HCT116 (cell line): ENCODE measurements at regions not wholly inside any gene's neighbourhood (a gene's known extent, or its start where the extent isn't known, plus 50 kb on each side); places are given as distances from the start of the nearest gene placed in this dataset.

Experiments used
- ATAC-seq: fragments of 200-7000 bp; cut with Tn5 transposase; 2 replicates; pipeline ENCODE4 v1.9.1; 2020; ENCODE audit warnings: mild to moderate bottlenecking, moderate library complexity
- BruUV-seq: library from RNA; stranded (reverse); fragments of 400-500 nt; replicated peaks from 2 replicates; lab custom pipeline; 2021; lab: Mats Ljungman, UMichigan
- CTCF ChIA-PET: fragments of 300-600 bp; sonication (Branson Sonifier 250); formaldehyde crosslinking; loops from one replicate; lab custom pipeline; 2021; ENCODE audit warnings: antibody characterized with exemption; lab: Charles Lee
- POLR2A ChIA-PET: fragments of 300-600, 350-600 bp; sonication (Branson Sonifier 250); formaldehyde crosslinking; loops from one replicate; lab custom pipeline; 2021; ENCODE audit warnings: antibody characterized with exemption; lab: Charles Lee
- RAD21 ChIA-PET, 2 experiments: fragments of 300-600 bp; sonication (Branson Sonifier 250); formaldehyde crosslinking; loops; one replicate each; lab custom pipeline; 2023; ENCODE audit warnings: low total read pairs in 2 of 2; ENCODE audit not compliant: uncharacterized antibody in 2 of 2, unreplicated experiment in 2 of 2, low non-redundant PET in 1 of 2; lab: Charles Lee
- DNase-seq: peaks from one replicate; pipeline ENCODE4 v3.0.0-alpha.2; 2010; ENCODE audit warnings: low read depth, low spot score
- H2AFZ ChIP-seq: fragments of 200-600 bp; shearing (Covaris generic), sonication (generic); 2 replicates; pipeline ENCODE4 v1.6.1; 2017; ENCODE audit warnings: low read depth, mixed run types, mixed read lengths, antibody characterized with exemption, low read length; ENCODE audit not compliant: poor library complexity, severe bottlenecking
- H3K27ac ChIP-seq: 2 replicates; pipeline ENCODE4 v1.5.1; 2012; ENCODE audit warnings: low read depth, low read length
- H3K27me3 ChIP-seq: fragments of 200-600 bp; sonication (generic); 2 replicates; pipeline ENCODE4 v1.6.1; 2016; ENCODE audit warnings: mixed run types, low read length, mixed read lengths; ENCODE audit not compliant: insufficient read depth
- H3K36me3 ChIP-seq, 2 experiments: fragments of 200-500 bp in 1 of 2; fragments of 200-600 bp in 1 of 2; sonication (Bioruptor generic) in 1 of 2; sonication (generic) in 1 of 2; 2 replicates each; pipeline versions ENCODE4 v1.5.1 to v1.6.1; 2014 to 2016; ENCODE audit warnings: low read length in 2 of 2, inconsistent platforms in 1 of 2, mixed read lengths in 1 of 2, mixed run types in 1 of 2; ENCODE audit not compliant: insufficient read depth in 2 of 2, control insufficient read depth in 1 of 2
- H3K4me1 ChIP-seq, 2 experiments: fragments of 200-600 bp in 1 of 2; sonication (generic) in 1 of 2; 2 replicates each; pipeline versions ENCODE4 v1.5.1 to v1.6.1; 2012 to 2017; ENCODE audit warnings: low read length in 2 of 2, inconsistent platforms in 1 of 2, mild to moderate bottlenecking in 1 of 2, mixed read lengths in 1 of 2, mixed run types in 1 of 2, moderate library complexity in 1 of 2; ENCODE audit not compliant: insufficient read depth in 2 of 2, control insufficient read depth in 1 of 2
- H3K4me2 ChIP-seq: fragments of 200-600 bp; sonication (generic); 2 replicates; pipeline ENCODE4 v1.6.1; 2017; ENCODE audit warnings: mixed run types, low read length, mixed read lengths
- H3K4me3 ChIP-seq, 2 experiments: fragments of 200-600 bp in 1 of 2; sonication (generic) in 1 of 2; replicated peaks in 1 of 2; 2 replicates each; pipeline ENCODE4 v1.5.1; 2011 to 2016; ENCODE audit warnings: low read length in 2 of 2, control low read depth in 1 of 2, low read depth in 1 of 2, mild to moderate bottlenecking in 1 of 2, mixed read lengths in 1 of 2, mixed run types in 1 of 2
- H3K79me2 ChIP-seq: fragments of 200-600 bp; sonication (generic); 2 replicates; pipeline ENCODE4 v1.6.1; 2017; ENCODE audit warnings: mild to moderate bottlenecking, mixed run types, low read length, moderate library complexity, mixed read lengths; ENCODE audit not compliant: insufficient read depth
- H3K9ac ChIP-seq: fragments of 200-600 bp; sonication (generic); 2 replicates; pipeline ENCODE4 v1.6.1; 2016; ENCODE audit warnings: low read length, mixed read lengths
- H3K9me2 ChIP-seq: fragments of 200-600 bp; sonication (generic), shearing (Covaris generic); 2 replicates; pipeline ENCODE4 v1.6.1; 2017; ENCODE audit warnings: mixed run types, mild to moderate bottlenecking, moderate library complexity; ENCODE audit not compliant: insufficient read depth
- H3K9me3 ChIP-seq, 2 experiments: fragments of 200-500 bp in 1 of 2; fragments of 200-600 bp in 1 of 2; sonication (Bioruptor generic) in 1 of 2; sonication (generic) in 1 of 2; 2 replicates each; pipeline ENCODE4 v1.6.1; 2014 to 2017; ENCODE audit warnings: low read length in 2 of 2, mixed read lengths in 2 of 2, inconsistent platforms in 1 of 2, low read depth in 1 of 2, mild to moderate bottlenecking in 1 of 2, mixed run types in 1 of 2, moderate library complexity in 1 of 2; ENCODE audit not compliant: control insufficient read depth in 1 of 2, insufficient read depth in 1 of 2
- H4K20me1 ChIP-seq: fragments of 200-600 bp; sonication (generic), shearing (Covaris generic); 2 replicates; pipeline ENCODE4 v1.6.1; 2017; ENCODE audit warnings: mixed run types, mild to moderate bottlenecking, moderate library complexity; ENCODE audit not compliant: insufficient read depth
- CEBPB ChIP-seq: IDR thresholded peaks from 2 replicates; pipeline ENCODE4 v1.6.1; 2012; ENCODE audit warnings: low read depth
- ELF1 ChIP-seq: IDR thresholded peaks from 2 replicates; pipeline ENCODE4 v1.6.1; 2012; ENCODE audit warnings: low read depth, borderline replicate concordance
- FOSL1 ChIP-seq: IDR thresholded peaks from 2 replicates; pipeline ENCODE4 v1.6.1; 2012; ENCODE audit warnings: low read depth
- SIN3A ChIP-seq: IDR thresholded peaks from 2 replicates; pipeline ENCODE4 v1.6.1; 2012; ENCODE audit warnings: low read depth
- TCF7L2 ChIP-seq: IDR thresholded peaks from 2 replicates; pipeline ENCODE4 v1.7.0; 2011; ENCODE audit warnings: borderline replicate concordance, inconsistent platforms; ENCODE audit not compliant: insufficient read depth, insufficient read length; ENCODE audit errors: extremely low read depth
- ZFX ChIP-seq: fragments of 450-650 bp; IDR thresholded peaks from 2 replicates; pipeline ENCODE4 v1.6.1; 2017
- intact Hi-C: fragments of 100-400 bp; cut with micrococcal nuclease; formaldehyde crosslinking; loops from 2 replicates; pipeline ENCODE4 v1.10.0; 2022
- TF ChIP-seq, protein P1 (sequence below): IDR thresholded peaks from 2 replicates; pipeline ENCODE4 v1.6.1; 2012
- TF ChIP-seq, protein P2 (sequence below): IDR thresholded peaks from 2 replicates; pipeline ENCODE4 v1.6.1; 2011; ENCODE audit warnings: mild to moderate bottlenecking, low read length, moderate library complexity; ENCODE audit not compliant: insufficient replicate concordance; ENCODE audit errors: extremely low read depth

DNA sequence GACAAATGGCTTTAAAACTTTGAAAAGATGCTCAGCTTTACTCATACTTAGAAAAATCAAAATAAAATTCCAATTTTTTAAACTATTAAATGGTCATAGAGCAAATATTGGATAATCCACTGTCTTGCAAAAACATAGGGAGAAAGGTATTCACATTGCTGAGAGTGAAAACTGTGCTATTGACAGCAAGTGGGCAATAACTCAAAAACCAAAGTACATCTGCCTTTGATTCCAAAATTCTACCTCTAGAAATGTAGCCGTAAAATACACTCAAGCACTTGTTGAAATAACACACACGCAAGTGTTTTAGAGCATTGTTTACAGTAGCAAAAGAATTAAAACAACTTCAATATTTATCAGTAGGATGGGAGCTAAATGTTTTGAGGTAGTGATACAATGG lies 210.6 kb upstream of the HS3ST3A1 start (continued):
- TF ChIP-seq TCF7L2, result no peak

DNA sequence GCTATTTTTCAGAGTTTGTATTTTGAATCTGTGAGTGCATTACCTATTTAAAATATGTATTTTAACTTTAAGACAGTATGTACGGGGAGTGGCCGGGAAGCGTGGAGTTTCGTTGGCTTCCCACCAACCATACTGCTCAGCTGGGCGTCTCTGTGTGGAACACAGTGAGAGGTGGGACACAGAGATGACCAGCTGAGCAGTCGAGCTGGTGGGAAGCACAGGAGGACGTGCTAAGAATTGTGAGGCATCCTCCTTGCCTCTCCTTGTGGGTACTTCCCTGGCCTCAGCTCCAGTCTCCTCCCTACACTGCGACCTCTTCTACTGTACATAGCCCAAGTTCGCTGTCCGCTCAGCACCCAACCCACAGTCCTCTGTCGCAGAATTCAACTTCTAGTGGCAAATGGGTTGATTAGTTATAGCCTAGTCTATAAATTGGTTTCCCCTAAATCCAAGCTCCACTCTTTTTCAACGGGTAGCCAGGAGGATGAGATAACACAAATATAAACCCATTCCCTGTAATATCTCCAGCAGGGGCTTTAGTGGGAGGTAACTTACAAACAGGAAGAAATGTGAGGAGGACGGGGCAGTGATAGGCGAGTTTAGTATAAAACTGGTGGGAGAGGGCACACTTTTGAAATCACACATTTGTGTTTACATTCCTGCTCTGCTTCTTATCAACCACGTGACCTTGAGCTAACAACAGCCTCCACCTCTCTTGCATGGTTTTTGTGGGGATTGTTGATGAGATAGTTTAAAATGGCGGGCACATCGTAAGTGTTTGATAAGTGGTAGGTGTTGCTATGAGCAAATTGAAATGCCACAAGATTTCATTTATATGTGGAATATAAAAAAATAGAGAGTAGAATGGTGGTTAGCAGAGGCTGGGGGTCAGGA lies 211.9 kb upstream of the HS3ST3A1 start:
- Histone ChIP-seq H3K36me3 (no peaks in the 10 kb centered on the region), H3K27ac (no peak overlapping the region), H3K9ac (no peak overlapping the region), H3K9me2 (no peaks in the 10 kb centered on the region), H3K27me3 (no peaks in the 10 kb centered on the region; the same call in 1 of the 2 replicates), H3K9me3 (no peaks in the 10 kb centered on the region), H3K4me2 (no peak overlapping the region), H3K79me2 (no peaks in the 10 kb centered on the region), H3K4me1 (no peaks in the 10 kb centered on the region), H3K4me3 (no peak overlapping the region), H2AFZ (no peak overlapping the region), H4K20me1 (no peaks in the 10 kb centered on the region)
- DNase-seq, result no peak
- ChIA-PET CTCF (no interaction called here), POLR2A (no interaction called here), RAD21 (no interaction called here)
- intact Hi-C loops, result no loop called here
- TF ChIP-seq, protein P1, sequence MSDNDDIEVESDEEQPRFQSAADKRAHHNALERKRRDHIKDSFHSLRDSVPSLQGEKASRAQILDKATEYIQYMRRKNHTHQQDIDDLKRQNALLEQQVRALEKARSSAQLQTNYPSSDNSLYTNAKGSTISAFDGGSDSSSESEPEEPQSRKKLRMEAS, result no peak
- no peak for TF ChIP-seq FOSL1
- TF ChIP-seq CEBPB, result no peak
- no peak for TF ChIP-seq SIN3A
- TF ChIP-seq, protein P2, sequence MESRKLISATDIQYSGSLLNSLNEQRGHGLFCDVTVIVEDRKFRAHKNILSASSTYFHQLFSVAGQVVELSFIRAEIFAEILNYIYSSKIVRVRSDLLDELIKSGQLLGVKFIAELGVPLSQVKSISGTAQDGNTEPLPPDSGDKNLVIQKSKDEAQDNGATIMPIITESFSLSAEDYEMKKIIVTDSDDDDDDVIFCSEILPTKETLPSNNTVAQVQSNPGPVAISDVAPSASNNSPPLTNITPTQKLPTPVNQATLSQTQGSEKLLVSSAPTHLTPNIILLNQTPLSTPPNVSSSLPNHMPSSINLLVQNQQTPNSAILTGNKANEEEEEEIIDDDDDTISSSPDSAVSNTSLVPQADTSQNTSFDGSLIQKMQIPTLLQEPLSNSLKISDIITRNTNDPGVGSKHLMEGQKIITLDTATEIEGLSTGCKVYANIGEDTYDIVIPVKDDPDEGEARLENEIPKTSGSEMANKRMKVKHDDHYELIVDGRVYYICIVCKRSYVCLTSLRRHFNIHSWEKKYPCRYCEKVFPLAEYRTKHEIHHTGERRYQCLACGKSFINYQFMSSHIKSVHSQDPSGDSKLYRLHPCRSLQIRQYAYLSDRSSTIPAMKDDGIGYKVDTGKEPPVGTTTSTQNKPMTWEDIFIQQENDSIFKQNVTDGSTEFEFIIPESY, result no peak
- TF ChIP-seq ZFX, result no peak
- no peak for TF ChIP-seq ELF1
- BruUV-seq, result no TSS peak
- ATAC-seq, result no peak
